ENCODE measurements at regions not wholly inside any gene's neighbourhood (a gene's known extent, or its start where the extent isn't known, plus 50 kb on each side); places are given as distances from the start of the nearest gene placed in this dataset.
"Not testable (repeated sequence)": the region's sequence is repeated elsewhere in the genome, so short reads cannot be mapped to it uniquely, and the experiment has no call there.

DNA sequence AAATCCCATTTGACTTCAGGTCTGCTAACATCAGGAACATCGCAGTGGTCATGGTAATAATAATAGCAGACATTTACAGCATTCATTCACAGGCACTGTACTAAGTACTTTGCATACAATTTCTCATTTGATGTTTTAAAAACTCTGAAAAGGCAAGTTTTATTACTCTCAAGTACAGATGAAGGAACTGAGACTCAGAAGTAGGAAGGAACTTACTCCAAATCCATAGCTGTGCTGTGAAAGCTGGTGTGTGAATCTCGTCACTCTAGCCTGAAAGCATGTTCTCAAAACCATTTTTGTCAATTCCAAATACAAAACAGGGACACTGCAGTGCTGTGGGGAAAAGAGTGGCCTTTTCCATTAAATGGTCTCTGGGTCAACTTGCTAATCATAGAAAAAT is 179.9 kb downstream of the FAM43A start:
- H3K36me3 ChIP-seq (ENCODE audit: control insufficient read depth in 2 of 2, insufficient read depth in 2 of 2, low read length in 2 of 2), result no peaks in the 10 kb centered on the region
- no peak overlapping the region for H3K27ac ChIP-seq (ENCODE audit: low read length)
- H3K9ac ChIP-seq (ENCODE audit: low read length in 2 of 2), result no peak overlapping the region
- H3K9me3 ChIP-seq (ENCODE audit: control insufficient read depth in 2 of 2, low read length in 2 of 2), result peaks cover 0 to 3% of the 10 kb centered on the region in 2 donors
- H3K27me3 ChIP-seq (ENCODE audit: control insufficient read depth in 1 of 2, insufficient read depth in 2 of 2, low read length in 2 of 2), result no peaks in the 10 kb centered on the region
- H3K4me3 ChIP-seq (ENCODE audit: low read length in 2 of 2), result no peak overlapping the region
- H3K4me1 ChIP-seq (ENCODE audit: control insufficient read depth, insufficient read depth, low read length), result peaks cover 7% of the 10 kb centered on the region

DNA sequence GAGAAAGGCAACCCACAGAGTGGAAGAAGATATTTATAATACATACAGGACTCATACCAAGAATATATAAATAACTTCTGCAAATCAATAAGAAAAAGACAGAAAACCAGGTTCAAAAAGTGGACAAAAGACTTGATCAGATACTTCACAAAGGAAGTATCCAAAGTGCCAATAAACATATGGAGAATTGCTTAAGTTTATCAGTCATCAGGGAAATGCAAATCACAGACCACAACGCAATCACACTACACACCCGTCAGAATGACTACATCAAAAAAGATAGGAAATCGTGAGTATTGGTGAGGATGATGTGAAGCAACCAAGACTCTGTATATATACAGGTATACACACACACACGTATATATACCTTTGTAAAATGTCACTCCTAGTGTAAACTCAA is 180.6 kb downstream of the FAM43A start:
- Histone ChIP-seq H3K4me1 (ENCODE audit: control insufficient read depth, insufficient read depth, low read length) (peaks cover 8% of the 10 kb centered on the region), H3K36me3 (ENCODE audit: control insufficient read depth in 2 of 2, insufficient read depth in 2 of 2, low read length in 2 of 2) (no peaks in the 10 kb centered on the region), H3K27me3 (ENCODE audit: control insufficient read depth in 1 of 2, insufficient read depth in 2 of 2, low read length in 2 of 2) (no peaks in the 10 kb centered on the region), H3K27ac (ENCODE audit: low read length) (no peak overlapping the region), H3K9me3 (ENCODE audit: control insufficient read depth in 2 of 2, low read length in 2 of 2) (peaks cover 0 to 3% of the 10 kb centered on the region in 2 donors), H3K9ac (ENCODE audit: low read length in 2 of 2) (no peak overlapping the region), H3K4me3 (ENCODE audit: low read length in 2 of 2) (no peak overlapping the region)

DNA sequence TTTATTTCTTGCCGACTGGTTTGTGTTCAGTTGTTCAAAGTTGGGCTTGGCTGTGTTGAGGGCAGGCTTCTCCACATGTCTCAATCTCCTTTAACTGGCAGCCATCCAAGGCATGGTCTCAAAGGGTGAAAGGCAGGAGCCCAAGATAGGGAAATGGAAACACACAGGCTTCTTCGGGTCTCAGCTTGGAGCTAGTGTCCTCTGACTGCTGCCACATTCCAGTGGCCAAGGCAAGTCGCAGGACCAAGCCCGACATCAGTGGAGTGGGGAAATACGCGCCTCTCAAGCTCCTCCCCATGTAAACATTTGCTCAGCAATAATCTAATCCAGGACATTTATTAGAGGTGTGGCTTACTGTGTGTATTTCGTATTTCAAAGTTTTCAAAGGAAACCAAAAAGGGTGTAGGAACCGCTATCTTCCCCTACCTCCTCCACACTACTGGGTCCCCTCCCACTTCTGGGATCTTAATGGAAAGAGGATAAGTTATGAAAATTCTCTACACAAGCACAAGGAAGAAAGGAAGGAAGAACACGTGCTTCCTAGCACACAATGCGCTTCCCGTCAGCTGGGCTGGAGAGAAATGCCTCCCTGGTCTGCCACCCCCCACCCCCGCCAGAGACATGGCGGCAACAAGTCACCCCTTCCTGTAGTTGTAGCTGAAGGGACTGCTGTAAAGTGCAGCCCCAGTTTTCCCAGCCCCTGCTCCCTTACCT is 181.7 kb downstream of the FAM43A start:
- H3K27me3 ChIP-seq (ENCODE audit: control insufficient read depth in 1 of 2, insufficient read depth in 2 of 2, low read length in 2 of 2), result no peaks in the 10 kb centered on the region
- H3K9me3 ChIP-seq (ENCODE audit: control insufficient read depth in 2 of 2, low read length in 2 of 2), result peaks cover 0 to 3% of the 10 kb centered on the region in 2 donors
- peaks cover 19% of the 10 kb centered on the region for H3K4me1 ChIP-seq (ENCODE audit: control insufficient read depth, insufficient read depth, low read length)
- no peak overlapping the region for H3K9ac ChIP-seq (ENCODE audit: low read length in 2 of 2)
- H3K4me3 ChIP-seq (ENCODE audit: low read length in 2 of 2), result no peak overlapping the region
- H3K27ac ChIP-seq (ENCODE audit: low read length), result no peak overlapping the region
- H3K36me3 ChIP-seq (ENCODE audit: control insufficient read depth in 2 of 2, insufficient read depth in 2 of 2, low read length in 2 of 2), result no peaks in the 10 kb centered on the region

DNA sequence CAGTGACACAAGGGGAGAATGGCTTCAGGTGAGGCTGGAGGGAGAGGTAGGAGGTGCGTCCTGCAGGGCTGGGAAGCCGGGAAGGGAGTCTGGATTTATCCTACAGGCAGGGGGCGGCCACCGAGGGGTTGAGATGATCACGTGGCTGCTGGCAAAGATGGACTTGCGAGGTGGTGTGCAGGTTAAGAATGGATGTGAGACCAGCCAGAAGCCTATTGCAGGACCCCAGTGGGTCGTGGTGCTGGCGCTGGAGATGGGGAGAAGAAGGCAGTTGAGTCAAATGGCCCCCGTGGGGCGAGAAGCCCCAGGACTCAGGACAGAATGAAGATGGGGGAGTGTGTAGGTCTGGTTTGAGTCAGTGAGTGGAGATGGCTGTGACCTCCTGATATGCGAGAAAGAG is 183.1 kb downstream of the FAM43A start:
- H3K4me1 ChIP-seq (ENCODE audit: control insufficient read depth, insufficient read depth, low read length), result peaks cover 19% of the 10 kb centered on the region

DNA sequence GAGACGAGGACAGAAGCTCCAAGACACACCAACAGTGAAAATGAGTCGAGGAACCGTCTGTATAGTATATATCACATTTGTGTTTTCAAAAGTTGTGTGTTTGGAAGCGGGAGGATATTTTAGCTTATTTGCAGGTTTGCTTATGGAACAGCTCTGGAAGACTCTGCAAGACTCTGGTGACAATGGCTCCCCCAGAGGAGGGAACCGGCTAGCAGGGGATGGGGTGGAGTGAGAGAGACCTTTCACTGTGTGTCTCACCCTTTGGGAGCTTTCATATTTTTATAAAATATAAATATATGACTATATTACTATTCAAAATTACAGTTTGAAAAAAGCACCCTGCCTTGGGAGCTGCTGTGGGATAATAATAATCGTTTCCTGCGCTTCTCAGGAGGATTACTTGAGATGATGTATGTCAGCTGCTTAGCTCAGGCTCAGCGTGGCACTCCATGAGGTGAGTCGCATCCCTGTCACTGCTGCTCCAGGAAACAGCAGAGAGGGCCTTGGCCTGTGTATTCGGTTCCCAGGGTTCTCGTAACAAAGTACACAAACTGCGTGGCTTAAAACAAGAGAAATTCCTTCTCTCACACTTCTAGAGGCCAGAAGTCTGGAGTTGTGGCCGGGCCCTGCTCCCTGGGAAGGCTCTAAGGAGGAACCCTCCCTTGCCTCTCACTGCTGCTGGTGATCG is 183.9 kb downstream of the FAM43A start:
- H3K4me1 ChIP-seq (ENCODE audit: control insufficient read depth, insufficient read depth, low read length), result peaks cover 18% of the 10 kb centered on the region

More for the DNA sequence above, 183.1 kb downstream of the FAM43A start:
- H3K9ac ChIP-seq (ENCODE audit: low read length in 2 of 2), result no peak overlapping the region
- H3K27me3 ChIP-seq (ENCODE audit: control insufficient read depth in 1 of 2, insufficient read depth in 2 of 2, low read length in 2 of 2), result no peaks in the 10 kb centered on the region
- H3K27ac ChIP-seq (ENCODE audit: low read length), result no peak overlapping the region
- peaks cover 0 to 3% of the 10 kb centered on the region in 2 donors for H3K9me3 ChIP-seq (ENCODE audit: control insufficient read depth in 2 of 2, low read length in 2 of 2)
- H3K4me3 ChIP-seq (ENCODE audit: low read length in 2 of 2), result no peak overlapping the region
- H3K36me3 ChIP-seq (ENCODE audit: control insufficient read depth in 2 of 2, insufficient read depth in 2 of 2, low read length in 2 of 2), result no peaks in the 10 kb centered on the region

DNA sequence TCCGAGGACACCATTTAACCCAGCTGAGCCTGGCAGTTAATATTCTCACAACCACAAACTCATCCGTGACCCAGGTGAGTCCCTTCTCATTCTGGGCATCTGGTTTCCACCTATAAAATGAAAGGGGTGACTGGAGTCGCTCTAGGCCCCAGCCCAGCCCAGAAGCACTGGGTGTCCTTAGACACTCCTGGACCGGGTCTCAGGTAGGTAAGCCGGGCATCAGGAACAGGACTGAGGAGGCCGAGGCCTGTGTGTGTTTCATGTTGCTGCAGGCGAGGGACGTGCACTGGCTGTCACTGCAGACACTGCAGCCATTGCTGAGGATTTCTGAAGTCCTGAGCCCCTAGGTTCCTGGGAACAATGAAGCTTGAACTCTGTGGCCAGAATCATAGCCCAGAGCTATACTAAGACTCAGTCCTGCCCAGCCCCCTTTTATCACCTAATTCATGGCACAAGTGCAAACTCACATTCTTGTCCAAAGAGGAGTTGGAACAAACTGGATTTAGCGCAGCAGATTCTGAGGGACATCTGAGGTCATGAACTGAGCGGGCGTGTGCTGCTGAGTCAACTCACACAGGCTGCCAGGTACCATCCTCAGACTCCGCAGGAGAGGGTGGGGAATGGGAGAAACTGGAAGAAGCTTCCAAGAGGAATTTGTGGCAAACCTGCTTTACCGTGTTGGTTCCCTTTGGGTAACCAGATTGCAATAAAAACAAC is 184.9 kb downstream of the FAM43A start:
- H3K36me3 ChIP-seq (ENCODE audit: control insufficient read depth in 2 of 2, insufficient read depth in 2 of 2, low read length in 2 of 2), result no peaks in the 10 kb centered on the region
- peaks cover 12% of the 10 kb centered on the region for H3K4me1 ChIP-seq (ENCODE audit: control insufficient read depth, insufficient read depth, low read length)
- no peak overlapping the region for H3K9ac ChIP-seq (ENCODE audit: low read length in 2 of 2)
- no peak overlapping the region for H3K27ac ChIP-seq (ENCODE audit: low read length)
- H3K4me3 ChIP-seq (ENCODE audit: low read length in 2 of 2), result no peak overlapping the region
- H3K27me3 ChIP-seq (ENCODE audit: control insufficient read depth in 1 of 2, insufficient read depth in 2 of 2, low read length in 2 of 2), result no peaks in the 10 kb centered on the region
- H3K9me3 ChIP-seq (ENCODE audit: control insufficient read depth in 2 of 2, low read length in 2 of 2), result peaks cover 0 to 3% of the 10 kb centered on the region in 2 donors

More for the DNA sequence above, 183.9 kb downstream of the FAM43A start:
- no peak overlapping the region for H3K27ac ChIP-seq (ENCODE audit: low read length)
- H3K27me3 ChIP-seq (ENCODE audit: control insufficient read depth in 1 of 2, insufficient read depth in 2 of 2, low read length in 2 of 2), result no peaks in the 10 kb centered on the region
- H3K36me3 ChIP-seq (ENCODE audit: control insufficient read depth in 2 of 2, insufficient read depth in 2 of 2, low read length in 2 of 2), result no peaks in the 10 kb centered on the region
- peaks cover 0 to 3% of the 10 kb centered on the region in 2 donors for H3K9me3 ChIP-seq (ENCODE audit: control insufficient read depth in 2 of 2, low read length in 2 of 2)
- no peak overlapping the region for H3K9ac ChIP-seq (ENCODE audit: low read length in 2 of 2)
- no peak overlapping the region for H3K4me3 ChIP-seq (ENCODE audit: low read length in 2 of 2)

DNA sequence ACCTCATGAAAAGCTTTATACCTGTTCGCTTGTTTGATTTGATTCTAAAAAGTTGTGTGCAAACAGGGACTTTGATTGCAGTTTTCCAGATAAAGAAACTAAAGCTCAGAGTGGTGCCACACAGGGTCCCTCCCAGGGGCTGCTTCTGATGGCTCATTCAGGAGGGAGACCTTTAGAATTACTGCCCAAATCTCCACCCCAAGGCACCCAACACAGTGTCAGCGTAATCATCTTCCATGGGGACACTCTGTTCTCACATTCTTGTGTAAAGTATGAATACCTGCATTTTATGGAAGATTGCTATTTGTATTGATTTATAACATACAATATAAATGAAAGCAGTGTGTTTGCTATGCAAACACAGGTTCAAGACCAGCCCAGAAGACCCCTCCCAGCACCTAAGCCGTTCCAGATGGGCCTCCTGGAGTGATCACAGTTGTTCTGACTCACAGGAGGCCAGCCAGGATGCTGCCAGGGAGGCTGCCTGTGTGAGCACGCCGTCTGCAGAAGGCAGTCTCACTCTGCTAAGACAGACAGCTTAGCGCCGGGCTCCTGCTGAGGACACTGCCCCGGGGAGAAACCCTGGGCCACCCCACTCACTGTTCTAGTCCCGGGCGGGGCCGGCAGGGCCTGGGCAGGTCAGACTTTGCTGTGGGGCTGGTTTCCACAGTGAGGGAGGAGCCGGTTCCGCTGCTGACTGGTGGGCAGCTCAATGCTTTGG is 185.6 kb downstream of the FAM43A start:
- Histone ChIP-seq H3K36me3 (ENCODE audit: control insufficient read depth in 2 of 2, insufficient read depth in 2 of 2, low read length in 2 of 2) (no peaks in the 10 kb centered on the region), H3K27me3 (ENCODE audit: control insufficient read depth in 1 of 2, insufficient read depth in 2 of 2, low read length in 2 of 2) (no peaks in the 10 kb centered on the region), H3K27ac (ENCODE audit: low read length) (no peak overlapping the region), H3K4me1 (ENCODE audit: control insufficient read depth, insufficient read depth, low read length) (peaks cover 12% of the 10 kb centered on the region), H3K9me3 (ENCODE audit: control insufficient read depth in 2 of 2, low read length in 2 of 2) (peaks cover 0 to 3% of the 10 kb centered on the region in 2 donors), H3K4me3 (ENCODE audit: low read length in 2 of 2) (no peak overlapping the region), H3K9ac (ENCODE audit: low read length in 2 of 2) (no peak overlapping the region)

DNA sequence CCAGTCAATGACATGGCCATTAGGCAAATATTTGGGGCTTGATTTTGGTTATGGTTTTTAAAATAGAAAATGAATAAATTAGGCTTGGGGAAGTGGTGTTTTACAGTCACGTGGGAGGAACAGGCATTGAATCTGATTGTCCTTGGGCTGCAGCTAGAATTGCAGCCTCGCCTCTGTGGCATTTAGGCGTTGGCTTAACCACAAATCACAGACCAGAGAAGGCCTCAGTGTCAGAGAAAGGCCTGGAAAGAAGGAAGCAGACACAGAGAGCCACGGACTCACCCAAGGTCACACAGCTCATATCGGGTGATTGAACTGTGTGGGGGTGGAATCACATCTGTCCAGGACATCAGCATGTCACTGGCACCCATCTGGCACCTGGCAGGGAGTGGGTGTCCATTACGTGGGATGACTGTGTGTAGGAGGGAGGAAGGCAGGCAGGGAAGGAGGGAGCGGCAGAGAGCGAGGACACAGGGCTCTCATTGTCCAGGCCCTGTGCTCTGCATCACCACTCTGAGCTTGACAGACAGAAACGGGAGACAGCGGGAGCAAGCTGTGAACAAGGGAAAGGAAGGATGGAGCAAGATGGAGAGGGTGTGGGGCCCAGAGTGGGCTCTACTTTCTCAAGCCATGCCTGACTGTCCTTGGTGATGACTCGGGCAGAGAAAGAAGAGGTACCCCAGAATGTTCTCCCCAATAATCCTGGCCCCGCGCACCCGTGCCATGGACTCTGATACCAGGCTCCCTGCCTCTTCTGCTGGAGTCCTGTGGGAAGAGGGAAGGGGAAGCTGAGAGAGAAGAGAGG is 186.4 kb downstream of the FAM43A start:
- Histone ChIP-seq H3K9ac (ENCODE audit: low read length in 2 of 2) (no peak overlapping the region), H3K9me3 (ENCODE audit: control insufficient read depth in 2 of 2, low read length in 2 of 2) (peaks cover 0 to 3% of the 10 kb centered on the region in 2 donors), H3K27me3 (ENCODE audit: control insufficient read depth in 1 of 2, insufficient read depth in 2 of 2, low read length in 2 of 2) (peaks cover 0 to 2% of the 10 kb centered on the region in 2 donors), H3K36me3 (ENCODE audit: control insufficient read depth in 2 of 2, insufficient read depth in 2 of 2, low read length in 2 of 2) (no peaks in the 10 kb centered on the region), H3K27ac (ENCODE audit: low read length) (no peak overlapping the region), H3K4me3 (ENCODE audit: low read length in 2 of 2) (no peak overlapping the region), H3K4me1 (ENCODE audit: control insufficient read depth, insufficient read depth, low read length) (peaks cover 16% of the 10 kb centered on the region)

DNA sequence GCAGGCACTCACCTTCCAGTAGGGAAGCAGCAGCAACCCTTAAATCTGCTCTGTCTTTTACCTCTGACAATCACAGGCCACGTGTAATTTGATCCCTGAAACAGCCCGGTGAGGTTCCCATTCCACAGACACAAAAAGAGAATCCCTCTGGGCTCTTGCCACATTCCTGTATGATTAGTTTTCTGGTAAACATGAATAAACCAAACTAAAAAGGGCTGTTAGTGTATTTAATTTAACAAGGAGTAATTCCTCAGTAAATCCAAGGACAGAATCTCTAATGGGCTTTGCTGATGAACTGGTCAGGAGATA is 186.9 kb downstream of the FAM43A start:
- H3K27ac ChIP-seq (ENCODE audit: low read length), result no peak overlapping the region

DNA sequence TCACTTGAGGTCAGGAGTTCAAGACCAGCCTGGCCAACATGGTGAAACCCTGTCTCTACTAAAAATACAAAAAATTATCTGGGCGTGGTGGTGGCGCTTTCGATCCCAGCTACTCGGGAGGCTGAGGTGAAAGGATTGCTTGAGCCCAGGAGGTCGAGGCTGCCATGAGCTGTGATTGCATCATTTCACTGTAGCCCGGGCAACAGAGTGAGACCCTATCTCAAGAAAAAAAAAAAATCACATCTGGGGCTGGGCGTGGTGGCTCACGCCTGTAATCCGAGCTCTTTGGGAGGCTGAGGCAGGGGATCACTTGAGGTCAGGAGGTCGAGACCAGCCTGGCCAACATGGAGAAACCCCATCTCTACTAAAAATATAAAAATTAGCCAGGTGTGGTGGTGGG is 187.8 kb downstream of the FAM43A start:
- peaks cover 20% of the 10 kb centered on the region for H3K4me1 ChIP-seq (ENCODE audit: control insufficient read depth, insufficient read depth, low read length)

More for the DNA sequence above, 186.9 kb downstream of the FAM43A start:
- Histone ChIP-seq H3K36me3 (ENCODE audit: control insufficient read depth in 2 of 2, insufficient read depth in 2 of 2, low read length in 2 of 2) (no peaks in the 10 kb centered on the region), H3K4me1 (ENCODE audit: control insufficient read depth, insufficient read depth, low read length) (peaks cover 19% of the 10 kb centered on the region), H3K9ac (ENCODE audit: low read length in 2 of 2) (no peak overlapping the region), H3K4me3 (ENCODE audit: low read length in 2 of 2) (no peak overlapping the region), H3K27me3 (ENCODE audit: control insufficient read depth in 1 of 2, insufficient read depth in 2 of 2, low read length in 2 of 2) (peaks cover 0 to 2% of the 10 kb centered on the region in 2 donors), H3K9me3 (ENCODE audit: control insufficient read depth in 2 of 2, low read length in 2 of 2) (peaks cover 0 to 3% of the 10 kb centered on the region in 2 donors)

More for the DNA sequence above, 187.8 kb downstream of the FAM43A start:
- H3K4me3 ChIP-seq (ENCODE audit: low read length in 2 of 2); H3K27ac ChIP-seq (ENCODE audit: low read length); H3K9me3 ChIP-seq (ENCODE audit: control insufficient read depth in 2 of 2, low read length in 2 of 2); H3K36me3 ChIP-seq (ENCODE audit: control insufficient read depth in 2 of 2, insufficient read depth in 2 of 2, low read length in 2 of 2); H3K9ac ChIP-seq (ENCODE audit: low read length in 2 of 2); H3K27me3 ChIP-seq (ENCODE audit: control insufficient read depth in 1 of 2, insufficient read depth in 2 of 2, low read length in 2 of 2): not testable (repeated sequence)
